ENCODE measurements at regions not wholly inside any gene's neighbourhood (a gene's known extent, or its start where the extent isn't known, plus 50 kb on each side); places are given as distances from the start of the nearest gene placed in this dataset.

DNA sequence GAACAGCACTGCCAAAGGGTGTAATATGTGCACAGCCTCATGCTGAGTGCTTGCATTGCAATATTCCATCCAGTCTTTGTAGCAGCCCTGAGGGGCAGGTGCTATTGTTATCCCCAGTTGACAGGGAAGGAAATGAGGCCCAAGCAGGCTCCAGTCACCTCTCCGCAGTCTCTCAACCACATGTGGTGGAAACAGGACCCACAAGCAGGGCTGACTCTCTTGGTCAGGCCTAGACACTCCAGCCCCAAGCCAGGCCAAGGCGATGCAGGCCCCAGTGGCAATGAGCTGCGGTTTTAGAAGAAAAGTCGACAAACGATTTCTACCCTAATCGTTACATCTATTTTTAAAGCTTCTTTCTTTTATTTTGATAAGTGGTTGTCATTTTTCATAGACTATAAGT, 52.6 kb upstream of the GADD45A start:
- no peak for TF ChIP-seq FOS (IDR thresholded peaks at IDR 0.05; ENCODE audit: borderline replicate concordance, extremely low read depth, insufficient read length)
- TF ChIP-seq, protein P1, sequence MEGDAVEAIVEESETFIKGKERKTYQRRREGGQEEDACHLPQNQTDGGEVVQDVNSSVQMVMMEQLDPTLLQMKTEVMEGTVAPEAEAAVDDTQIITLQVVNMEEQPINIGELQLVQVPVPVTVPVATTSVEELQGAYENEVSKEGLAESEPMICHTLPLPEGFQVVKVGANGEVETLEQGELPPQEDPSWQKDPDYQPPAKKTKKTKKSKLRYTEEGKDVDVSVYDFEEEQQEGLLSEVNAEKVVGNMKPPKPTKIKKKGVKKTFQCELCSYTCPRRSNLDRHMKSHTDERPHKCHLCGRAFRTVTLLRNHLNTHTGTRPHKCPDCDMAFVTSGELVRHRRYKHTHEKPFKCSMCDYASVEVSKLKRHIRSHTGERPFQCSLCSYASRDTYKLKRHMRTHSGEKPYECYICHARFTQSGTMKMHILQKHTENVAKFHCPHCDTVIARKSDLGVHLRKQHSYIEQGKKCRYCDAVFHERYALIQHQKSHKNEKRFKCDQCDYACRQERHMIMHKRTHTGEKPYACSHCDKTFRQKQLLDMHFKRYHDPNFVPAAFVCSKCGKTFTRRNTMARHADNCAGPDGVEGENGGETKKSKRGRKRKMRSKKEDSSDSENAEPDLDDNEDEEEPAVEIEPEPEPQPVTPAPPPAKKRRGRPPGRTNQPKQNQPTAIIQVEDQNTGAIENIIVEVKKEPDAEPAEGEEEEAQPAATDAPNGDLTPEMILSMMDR (IDR thresholded peaks at IDR 0.05 in 2 of 3, conservative IDR thresholded peaks at IDR 0.05 in 1 of 3; ENCODE audit: control insufficient read depth in 2 of 3, extremely low read depth in 1 of 3, insufficient read depth in 1 of 3, low read depth in 3 of 3, low read length in 3 of 3) = no peak
- no peak for TF ChIP-seq POLR2AphosphoS2 (IDR thresholded peaks at IDR 0.05; ENCODE audit: low read depth, low read length)
- TF ChIP-seq YY1 (IDR thresholded peaks at IDR 0.05; ENCODE audit: low read depth, low read length) = no peak
- no peak for TF ChIP-seq TARDBP (IDR thresholded peaks at IDR 0.05; ENCODE audit: borderline replicate concordance)
- TF ChIP-seq NRF1 (conservative IDR thresholded peaks at IDR 0.05; ENCODE audit: low read depth, low read length) = no peak

All from GM12878 (cell line).